Osteoblast (primary cell): ENCODE measurements at regions not wholly inside any gene's neighbourhood (a gene's known extent, or its start where the extent isn't known, plus 50 kb on each side); places are given as distances from the start of the nearest gene placed in this dataset.

Source experiments
- DNase-seq: peaks from one replicate; pipeline ENCODE4 v3.0.0; 2011; ENCODE audit warnings: low spot score, mixed read lengths; ENCODE audit not compliant: insufficient read length; ENCODE audit errors: missing footprints
- H2AFZ ChIP-seq: 2 replicates; pipeline ENCODE4 v1.6.0; 2011; ENCODE audit warnings: mild to moderate bottlenecking, low read length
- H3K27ac ChIP-seq: 2 replicates; pipeline ENCODE4 v1.5.1; 2011; ENCODE audit warnings: mild to moderate bottlenecking, low read depth, low read length, moderate library complexity
- H3K27me3 ChIP-seq: 2 replicates; pipeline ENCODE4 v1.6.0; 2012; ENCODE audit warnings: mild to moderate bottlenecking, control low read depth, inconsistent platforms, low read length, moderate library complexity; ENCODE audit not compliant: insufficient read depth
- H3K36me3 ChIP-seq: 2 replicates; pipeline ENCODE4 v1.5.1; 2011; ENCODE audit warnings: mild to moderate bottlenecking, low read length, control low read depth, moderate library complexity; ENCODE audit not compliant: insufficient read depth
- H3K4me1 ChIP-seq: 2 replicates; pipeline ENCODE4 v1.5.1; 2011; ENCODE audit warnings: mild to moderate bottlenecking, low read length, control low read depth, moderate library complexity; ENCODE audit not compliant: insufficient read depth
- H3K4me2 ChIP-seq: 2 replicates; pipeline ENCODE4 v1.6.0; 2011; ENCODE audit warnings: mild to moderate bottlenecking, low read length; ENCODE audit not compliant: insufficient read depth
- H3K4me3 ChIP-seq: fragments of 200-600 bp; sonication (generic); 3 replicates; pipeline ENCODE4 v1.5.1; 2012; ENCODE audit warnings: mild to moderate bottlenecking, low read length, inconsistent platforms; ENCODE audit not compliant: insufficient read depth
- H3K79me2 ChIP-seq: 2 replicates; pipeline ENCODE4 v1.6.0; 2012; ENCODE audit warnings: mild to moderate bottlenecking, low read length, control low read depth, inconsistent platforms; ENCODE audit not compliant: insufficient read depth
- H3K9me3 ChIP-seq: 2 replicates; pipeline ENCODE4 v1.5.1; 2011; ENCODE audit warnings: low read depth, low read length, control low read depth
- H4K20me1 ChIP-seq: 2 replicates; pipeline ENCODE4 v1.6.0; 2012; ENCODE audit warnings: mild to moderate bottlenecking, low read length, control low read depth; ENCODE audit not compliant: insufficient read depth
- CTCF ChIP-seq: IDR thresholded peaks from 2 replicates; pipeline ENCODE4 v1.5.1; 2011; ENCODE audit warnings: mild to moderate bottlenecking, low read depth, low read length, moderate library complexity; ENCODE audit errors: extremely low read depth

GRCh38 chr15:94791510-94791909 lies 560.1 kb downstream of the MCTP2 start:
- H4K20me1 ChIP-seq, result no peaks in the 10 kb centered on the region
- no peak for TF ChIP-seq CTCF
- H3K4me1 ChIP-seq, result no peaks in the 10 kb centered on the region
- DNase-seq, result no peak
- no peak overlapping the region for H3K27ac ChIP-seq
- H3K79me2 ChIP-seq, result no peaks in the 10 kb centered on the region
- no peak overlapping the region for H3K4me2 ChIP-seq
- no peaks in the 10 kb centered on the region for H3K9me3 ChIP-seq
- H3K27me3 ChIP-seq, result no peaks in the 10 kb centered on the region
- no peaks in the 10 kb centered on the region for H3K36me3 ChIP-seq
- no peak overlapping the region for H2AFZ ChIP-seq
- no peak overlapping the region for H3K4me3 ChIP-seq

- H3K27me3 ChIP-seq, result no peaks in the 10 kb centered on the region
- no peaks in the 10 kb centered on the region for H3K79me2 ChIP-seq
- no peak overlapping the region for H2AFZ ChIP-seq
- H3K4me3 ChIP-seq, result no peak overlapping the region
- H3K4me1 ChIP-seq, result no peaks in the 10 kb centered on the region
- no peaks in the 10 kb centered on the region for H4K20me1 ChIP-seq
- no peak for TF ChIP-seq CTCF
- DNase-seq, result no peak
- no peak overlapping the region for H3K27ac ChIP-seq
- H3K4me2 ChIP-seq, result no peak overlapping the region
- no peaks in the 10 kb centered on the region for H3K9me3 ChIP-seq
- no peaks in the 10 kb centered on the region for H3K36me3 ChIP-seq
Observed at GRCh38 chr15:94792196-94792595, 560.8 kb downstream of the MCTP2 start.

- no peaks in the 10 kb centered on the region for H3K4me1 ChIP-seq
- no peaks in the 10 kb centered on the region for H3K27me3 ChIP-seq
- TF ChIP-seq CTCF, result no peak
- H4K20me1 ChIP-seq, result no peaks in the 10 kb centered on the region
- DNase-seq, result no peak
- no peaks in the 10 kb centered on the region for H3K79me2 ChIP-seq
- no peaks in the 10 kb centered on the region for H3K36me3 ChIP-seq
- no peak overlapping the region for H2AFZ ChIP-seq
- no peak overlapping the region for H3K27ac ChIP-seq
- H3K4me3 ChIP-seq, result no peak overlapping the region
- H3K4me2 ChIP-seq, result no peak overlapping the region
- no peaks in the 10 kb centered on the region for H3K9me3 ChIP-seq
Observed at GRCh38 chr15:94793207-94793606, 561.8 kb downstream of the MCTP2 start.

- Histone ChIP-seq H3K27me3 (no peaks in the 10 kb centered on the region), H2AFZ (no peak overlapping the region), H3K27ac (no peak overlapping the region), H3K9me3 (no peaks in the 10 kb centered on the region), H3K36me3 (no peaks in the 10 kb centered on the region), H3K4me2 (no peak overlapping the region), H3K4me3 (no peak overlapping the region), H3K79me2 (no peaks in the 10 kb centered on the region), H4K20me1 (no peaks in the 10 kb centered on the region), H3K4me1 (no peaks in the 10 kb centered on the region)
- DNase-seq, result no peak
- no peak for TF ChIP-seq CTCF
Observed at GRCh38 chr15:94793641-94794040, 562.3 kb downstream of the MCTP2 start.
